ENCODE measurements at regions not wholly inside any gene's neighbourhood (a gene's known extent, or its start where the extent isn't known, plus 50 kb on each side); places are given as distances from the start of the nearest gene placed in this dataset.
"Not testable (repeated sequence)": the region's sequence is repeated elsewhere in the genome, so short reads cannot be mapped to it uniquely, and the experiment has no call there.

DNA sequence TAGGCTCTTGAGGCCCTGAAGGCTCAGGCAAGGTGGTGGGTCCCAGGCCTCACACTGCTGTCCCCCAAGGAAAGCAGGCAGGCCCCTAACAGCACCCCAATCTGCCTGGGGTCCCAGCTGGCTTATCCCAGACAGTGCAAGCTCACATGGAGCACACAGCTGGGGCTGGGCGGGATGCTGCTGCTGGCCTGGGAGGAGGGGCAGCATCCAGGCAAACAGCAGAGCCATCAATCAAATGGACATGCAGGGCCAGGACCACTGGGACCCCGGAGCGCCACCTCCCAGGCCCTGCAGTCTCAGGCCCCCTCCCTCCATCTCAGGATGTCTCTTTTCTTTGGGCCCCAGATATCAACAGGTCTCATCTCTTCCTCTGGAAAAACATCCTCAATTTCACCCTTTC is 140.3 kb downstream of the BRD1 start:
- ATAC-seq (ENCODE audit: low FRiP score) (no peak), DNase-seq (ENCODE audit: low spot score) (no peak)
- no peak for TF ChIP-seq CTCF (IDR thresholded peaks at IDR 0.05)

- TF ChIP-seq CTCF (IDR thresholded peaks at IDR 0.05): no peak
- no peak for DNase-seq (ENCODE audit: low spot score)
- no peak for ATAC-seq (ENCODE audit: low FRiP score)
Measured at GRCh38 chr22:49686495-49687219, 141.0 kb downstream of the BRD1 start.

DNA sequence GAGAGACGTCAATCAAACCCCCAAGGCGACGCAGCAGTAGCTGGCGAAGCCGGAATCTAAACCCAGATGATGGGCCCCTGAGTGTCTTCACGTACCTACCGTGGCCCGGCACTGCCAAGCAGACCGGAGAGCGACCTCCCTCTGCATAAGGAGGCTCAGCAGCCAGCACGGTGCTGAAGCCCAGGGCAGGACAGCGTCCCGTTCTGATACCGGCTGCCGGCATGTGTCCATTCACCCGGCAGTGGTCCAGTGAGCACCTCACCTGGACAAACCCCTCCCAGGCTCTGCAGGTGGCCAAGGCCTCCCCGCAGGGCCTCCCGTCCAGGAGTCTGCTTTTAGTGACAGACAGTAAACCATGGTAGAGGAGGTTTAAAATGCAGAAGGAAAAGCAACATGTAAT is 142.0 kb downstream of the BRD1 start:
- ATAC-seq (ENCODE audit: low FRiP score): no peak
- no peak for DNase-seq (ENCODE audit: low spot score)
- TF ChIP-seq CTCF (IDR thresholded peaks at IDR 0.05): no peak

- no peak for DNase-seq (ENCODE audit: low spot score)
- ATAC-seq (ENCODE audit: low FRiP score): no peak
- no peak for TF ChIP-seq CTCF (IDR thresholded peaks at IDR 0.05)
Measured at GRCh38 chr22:49685116-49685515, 142.6 kb downstream of the BRD1 start.

DNA sequence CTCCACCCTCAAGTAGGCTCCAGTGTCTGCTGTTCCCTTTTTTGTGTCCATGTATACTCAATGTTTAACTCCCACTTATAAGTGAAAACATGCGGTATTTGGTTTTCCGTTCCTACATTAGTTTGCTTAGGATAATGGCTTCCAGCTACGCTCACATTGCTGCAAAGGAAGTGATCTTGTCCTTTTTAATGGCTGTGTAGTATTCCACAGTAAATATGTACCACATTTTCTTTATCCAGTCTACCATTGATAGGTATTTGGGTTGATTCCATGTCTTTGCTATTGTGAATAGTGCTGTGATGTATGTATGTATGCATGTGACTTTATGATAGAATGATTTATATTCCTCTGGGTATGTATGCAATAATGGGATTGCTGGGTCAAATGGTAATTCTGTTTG is 144.6 kb downstream of the BRD1 start:
- ATAC-seq (ENCODE audit: low FRiP score) (no peak), DNase-seq (ENCODE audit: low spot score) (no peak)
- no peak for TF ChIP-seq CTCF (IDR thresholded peaks at IDR 0.05)

GRCh38 chr22:49680819-49681218 is 146.9 kb downstream of the BRD1 start:
- ATAC-seq (ENCODE audit: low FRiP score); DNase-seq (ENCODE audit: low spot score): not testable (repeated sequence)

DNA sequence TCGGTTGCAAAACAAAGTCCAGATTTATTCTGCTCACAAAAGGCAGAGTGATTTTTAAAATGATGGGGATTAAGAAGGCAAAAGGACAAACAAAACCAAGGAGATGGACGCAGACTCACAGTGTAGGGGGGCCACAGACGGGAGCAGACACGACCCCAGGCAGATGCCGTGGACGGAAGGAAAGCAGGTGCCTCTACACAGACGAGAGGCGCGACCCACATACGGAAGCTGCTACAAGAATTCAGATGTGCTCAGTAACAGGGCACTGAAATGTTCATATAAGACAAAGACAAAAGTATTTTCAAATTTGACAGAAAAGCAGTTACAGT is 148.9 kb downstream of the BRD1 start:
- DNase-seq (ENCODE audit: low spot score): no peak
- no peak for ATAC-seq (ENCODE audit: low FRiP score)
- no peak for TF ChIP-seq CTCF (IDR thresholded peaks at IDR 0.05)

All from omental fat pad (tissue), 3 donors.